Caco-2 (cell line): ENCODE measurements at regions not wholly inside any gene's neighbourhood (a gene's known extent, or its start where the extent isn't known, plus 50 kb on each side); places are given as distances from the start of the nearest gene placed in this dataset.

Source experiments
- BruUV-seq: library from RNA; stranded (reverse); fragments of 400-500 nt; replicated peaks from 2 replicates; lab custom pipeline; 2021; lab: Mats Ljungman, UMichigan
- CTCF ChIA-PET: fragments of 300-600 bp; sonication (Branson Sonifier 250); formaldehyde crosslinking; loops from one replicate; lab custom pipeline; 2022; ENCODE audit warnings: antibody characterized with exemption; lab: Charles Lee
- POLR2A ChIA-PET: fragments of 300-600 bp; sonication (Branson Sonifier 250); formaldehyde crosslinking; loops from one replicate; lab custom pipeline; 2022; ENCODE audit warnings: antibody characterized with exemption; lab: Charles Lee
- DNase-seq, 2 experiments: peaks; one replicate each; pipeline versions ENCODE4 v3.0.0 to v3.0.0-alpha.2; 2020 to 2022
- H3K27me3 ChIP-seq: replicated peaks from 2 replicates; pipeline ENCODE4 v1.6.0; 2011; ENCODE audit warnings: low read length; ENCODE audit not compliant: control insufficient read depth, insufficient read depth
- H3K36me3 ChIP-seq: 2 replicates; pipeline ENCODE4 v1.5.1; 2011; ENCODE audit warnings: low read length; ENCODE audit not compliant: control insufficient read depth, insufficient read depth
- H3K4me1 ChIP-seq: fragments of 250-450 bp; sonication (Bioruptor Pico); 2 replicates; pipeline ENCODE4 v1.5.1; 2020; ENCODE audit warnings: mild to moderate bottlenecking
- H3K4me3 ChIP-seq: 2 replicates; pipeline ENCODE4 v1.5.1; 2011; ENCODE audit warnings: low read depth, mild to moderate bottlenecking, control low read depth, low read length
- H3K9me3 ChIP-seq: fragments of 250-450 bp; sonication (Bioruptor Pico); 2 replicates; pipeline ENCODE4 v1.5.1; 2020; ENCODE audit warnings: mild to moderate bottlenecking, moderate library complexity
- H3K27ac Mint-ChIP-seq: one replicate; pipeline ENCODE4 v1.8.0; 2022; ENCODE audit warnings: mixed read lengths; ENCODE audit not compliant: unreplicated experiment
- H3K27me3 Mint-ChIP-seq: one replicate; pipeline ENCODE4 v1.8.0; 2022; ENCODE audit warnings: mixed read lengths; ENCODE audit not compliant: insufficient read depth, unreplicated experiment
- H3K36me3 Mint-ChIP-seq: one replicate; pipeline ENCODE4 v1.8.0; 2022; ENCODE audit warnings: mild to moderate bottlenecking, mixed read lengths; ENCODE audit not compliant: insufficient read depth, unreplicated experiment
- H3K4me1 Mint-ChIP-seq: one replicate; pipeline ENCODE4 v1.8.0; 2022; ENCODE audit warnings: low read depth, mixed read lengths; ENCODE audit not compliant: unreplicated experiment
- H3K4me3 Mint-ChIP-seq: one replicate; pipeline ENCODE4 v1.8.0; 2022; ENCODE audit warnings: mild to moderate bottlenecking, moderate library complexity, mixed read lengths; ENCODE audit not compliant: unreplicated experiment
- H3K9me3 Mint-ChIP-seq: one replicate; pipeline ENCODE4 v1.8.0; 2022; ENCODE audit warnings: mixed read lengths; ENCODE audit not compliant: unreplicated experiment
- CTCF ChIP-seq, 2 experiments: fragments of 200-600 bp in 1 of 2; IDR thresholded peaks; 1 replicate in 1 of 2; 2 replicates in 1 of 2; pipeline versions ENCODE4 v1.5.1 to v1.8.0; 2011 to 2022; ENCODE audit warnings: antibody characterized with exemption in 1 of 2, control low read depth in 1 of 2, inconsistent platforms in 1 of 2, low read depth in 1 of 2, low read length in 1 of 2, mild to moderate bottlenecking in 1 of 2, moderate library complexity in 1 of 2; ENCODE audit not compliant: insufficient read depth in 1 of 2, severe bottlenecking in 1 of 2, unreplicated experiment in 1 of 2
- intact Hi-C: fragments of 100-400 bp; cut with micrococcal nuclease; formaldehyde crosslinking; loops from one replicate; pipeline ENCODE4 v1.10.0; 2022; ENCODE audit not compliant: unreplicated experiment

DNA sequence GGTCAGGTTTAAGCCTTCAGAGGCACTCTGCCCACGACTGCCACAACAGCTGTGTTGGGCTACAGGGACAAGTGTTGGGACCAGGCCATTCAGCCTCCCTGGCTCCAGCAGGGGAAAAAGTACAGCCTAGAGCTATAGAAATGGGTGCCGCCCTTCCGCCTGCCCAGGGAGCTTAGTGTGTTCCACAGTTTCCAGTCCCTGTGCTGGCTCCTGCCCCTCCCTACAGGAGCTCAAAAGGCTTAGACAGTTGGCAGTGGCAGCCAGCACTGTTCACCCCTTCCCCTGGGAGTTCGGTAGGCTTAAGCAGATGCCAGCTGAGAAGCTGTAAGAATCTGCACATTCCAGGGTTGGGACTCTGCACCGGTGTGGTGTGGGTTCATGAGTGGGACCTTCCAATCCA lies 408.2 kb upstream of the INTU start:
- BruUV-seq, result no TSS peak
- CTCF ChIA-PET, result no interaction called here
- DNase-seq, result no peak

GRCh38 chr4:127229855-127230608 lies 402.7 kb upstream of the INTU start:
- intact Hi-C loops, result no loop called here
- POLR2A ChIA-PET, result no interaction called here
- Mint-ChIP-seq H3K4me3 (no peak overlapping the region), H3K36me3 (no peaks in the 10 kb centered on the region), H3K27me3 (no peaks in the 10 kb centered on the region), H3K27ac (no peak overlapping the region), H3K9me3 (no peaks in the 10 kb centered on the region), H3K4me1 (no peaks in the 10 kb centered on the region)
- H3K27me3 ChIP-seq, result no peaks in the 10 kb centered on the region
- BruUV-seq, result no TSS peak
- DNase-seq, result no peak
- H3K4me3 ChIP-seq, result no peak overlapping the region
- CTCF ChIA-PET, result no interaction called here
- TF ChIP-seq CTCF (IDR thresholded peaks at IDR 0.05; ENCODE audit: insufficient read depth in 1 of 2, low read depth in 1 of 2, low read length in 1 of 2, severe bottlenecking in 1 of 2, unreplicated experiment in 1 of 2), result no peak
- no peaks in the 10 kb centered on the region for H3K36me3 ChIP-seq
- no peaks in the 10 kb centered on the region for H3K9me3 ChIP-seq
- H3K4me1 ChIP-seq, result no peaks in the 10 kb centered on the region

More for the DNA sequence above, 408.2 kb upstream of the INTU start:
- no peak overlapping the region for H3K4me3 ChIP-seq
- Mint-ChIP-seq H3K27ac (no peak overlapping the region), H3K27me3 (no peaks in the 10 kb centered on the region), H3K36me3 (no peaks in the 10 kb centered on the region), H3K4me3 (no peak overlapping the region), H3K9me3 (no peaks in the 10 kb centered on the region), H3K4me1 (no peaks in the 10 kb centered on the region)
- H3K4me1 ChIP-seq, result no peaks in the 10 kb centered on the region
- POLR2A ChIA-PET, result no interaction called here
- H3K9me3 ChIP-seq, result no peaks in the 10 kb centered on the region
- intact Hi-C loops, result no loop called here
- H3K27me3 ChIP-seq, result no peaks in the 10 kb centered on the region
- no peaks in the 10 kb centered on the region for H3K36me3 ChIP-seq
- TF ChIP-seq CTCF (IDR thresholded peaks at IDR 0.05; ENCODE audit: insufficient read depth in 1 of 2, low read depth in 1 of 2, low read length in 1 of 2, severe bottlenecking in 1 of 2, unreplicated experiment in 1 of 2), result no peak

GRCh38 chr4:127236889-127237288 lies 395.9 kb upstream of the INTU start:
- H3K4me1 Mint-ChIP-seq, result no peaks in the 10 kb centered on the region
- intact Hi-C loops, result no loop called here
- no peak overlapping the region for H3K4me3 ChIP-seq
- POLR2A ChIA-PET, result no interaction called here
- CTCF ChIA-PET, result no interaction called here
- H3K27ac Mint-ChIP-seq, result no peak overlapping the region
- DNase-seq, result no peak
- H3K4me3 Mint-ChIP-seq, result no peak overlapping the region
- H3K9me3 Mint-ChIP-seq, result no peaks in the 10 kb centered on the region
- no peaks in the 10 kb centered on the region for H3K36me3 Mint-ChIP-seq
- no peaks in the 10 kb centered on the region for H3K9me3 ChIP-seq
- TF ChIP-seq CTCF (IDR thresholded peaks at IDR 0.05; ENCODE audit: insufficient read depth in 1 of 2, low read depth in 1 of 2, low read length in 1 of 2, severe bottlenecking in 1 of 2, unreplicated experiment in 1 of 2), result no peak
- H3K27me3 Mint-ChIP-seq, result no peaks in the 10 kb centered on the region
- no TSS peak for BruUV-seq
- H3K4me1 ChIP-seq, result no peaks in the 10 kb centered on the region
- H3K27me3 ChIP-seq, result no peaks in the 10 kb centered on the region
- H3K36me3 ChIP-seq, result no peaks in the 10 kb centered on the region
